NT2/D1 (cell line): ENCODE measurements at regions not wholly inside any gene's neighbourhood (a gene's known extent, or its start where the extent isn't known, plus 50 kb on each side); places are given as distances from the start of the nearest gene placed in this dataset.

Experiments
- SUZ12 ChIP-seq: IDR thresholded peaks from 2 replicates; pipeline ENCODE4 v1.6.1; 2011; ENCODE audit not compliant: insufficient read length, insufficient read depth; ENCODE audit errors: extremely low read depth
- YY1 ChIP-seq: IDR thresholded peaks from 2 replicates; pipeline ENCODE4 v1.6.1; 2011; ENCODE audit not compliant: insufficient read length, insufficient read depth
- ZNF274 ChIP-seq: IDR thresholded peaks from 2 replicates; pipeline ENCODE4 v1.6.1; 2011; ENCODE audit warnings: mild to moderate bottlenecking, low read depth, low read length

- TF ChIP-seq ZNF274 (no peak), YY1 (no peak), SUZ12 (no peak)
Measured at GRCh38 chr21:35343046-35343819, 294.1 kb upstream of the RUNX1 start.
